Esophagus muscularis mucosa (tissue), 4 donors: ENCODE measurements at regions not wholly inside any gene's neighbourhood (a gene's known extent, or its start where the extent isn't known, plus 50 kb on each side); places are given as distances from the start of the nearest gene placed in this dataset.

Source experiments
- DNase-seq: peaks from one replicate; pipeline ENCODE4 v3.0.0-alpha.2; 2017; ENCODE audit errors: extremely low spot score
- H3K27ac ChIP-seq, 4 donors: fragments of 200-600 bp; sonication (generic); replicated peaks in 1 of 4; 1 replicate in 3 of 4; 2 replicates in 1 of 4; pipeline ENCODE4 v1.5.1; 2016 to 2019; ENCODE audit warnings: mild to moderate bottlenecking in 1 of 4
- H3K27me3 ChIP-seq, 4 donors: fragments of 200-600 bp; sonication (generic); one replicate each; pipeline versions ENCODE4 v1.5.1 to v1.6.0; 2016 to 2019
- H3K36me3 ChIP-seq, 4 donors: fragments of 200-600 bp; sonication (generic); one replicate each; pipeline ENCODE4 v1.5.1; 2016 to 2019
- H3K4me1 ChIP-seq, 4 donors: fragments of 200-600 bp; sonication (generic); one replicate each; pipeline ENCODE4 v1.5.1; 2016 to 2019
- H3K4me3 ChIP-seq, 4 donors: fragments of 200-600 bp; sonication (generic); 1 replicate in 2 of 4; 2 replicates in 2 of 4; pipeline ENCODE4 v1.5.1; 2016 to 2019; ENCODE audit warnings: mild to moderate bottlenecking in 4 of 4, moderate library complexity in 1 of 4
- H3K9me3 ChIP-seq, 4 donors: fragments of 200-600 bp; sonication (generic); 1 replicate in 3 of 4; 2 replicates in 1 of 4; pipeline ENCODE4 v1.5.1; 2016 to 2019
- EP300 ChIP-seq: sonication (generic); formaldehyde crosslinking; IDR thresholded peaks from one replicate; pipeline ENCODE4 v1.6.1; 2017; ENCODE audit warnings: antibody characterized with exemption
- POLR2A ChIP-seq: fragments of 450-650 bp; IDR thresholded peaks from one replicate; pipeline ENCODE4 v1.6.1; 2017; ENCODE audit warnings: antibody characterized with exemption, moderate library complexity, mild to moderate bottlenecking, low read depth
- POLR2AphosphoS5 ChIP-seq, 2 donors: sonication (generic); formaldehyde crosslinking; IDR thresholded peaks; one replicate each; pipeline ENCODE4 v1.6.1; 2017; ENCODE audit warnings: antibody characterized with exemption in 2 of 2
- WGBS: methylation state at CpG from one replicate; pipeline ENCODE4 v1.1.5; 2018; 5-methylcytosine and 5-hydroxymethylcytosine counted together
- intact Hi-C: fragments of 100-400 bp; cut with DNase I; formaldehyde crosslinking; loops from one replicate; pipeline ENCODE4 v1.15.1; 2023
- TF ChIP-seq, protein P1 (sequence below), 3 experiments: fragments of 200-600 bp in 2 of 3; fragments of 450-650 bp in 1 of 3; sonication (generic) in 2 of 3; IDR thresholded peaks; one replicate each; pipeline ENCODE4 v1.5.1; 2017 to 2019; ENCODE audit warnings: antibody characterized with exemption in 3 of 3, mild to moderate bottlenecking in 2 of 3, moderate library complexity in 1 of 3

DNA sequence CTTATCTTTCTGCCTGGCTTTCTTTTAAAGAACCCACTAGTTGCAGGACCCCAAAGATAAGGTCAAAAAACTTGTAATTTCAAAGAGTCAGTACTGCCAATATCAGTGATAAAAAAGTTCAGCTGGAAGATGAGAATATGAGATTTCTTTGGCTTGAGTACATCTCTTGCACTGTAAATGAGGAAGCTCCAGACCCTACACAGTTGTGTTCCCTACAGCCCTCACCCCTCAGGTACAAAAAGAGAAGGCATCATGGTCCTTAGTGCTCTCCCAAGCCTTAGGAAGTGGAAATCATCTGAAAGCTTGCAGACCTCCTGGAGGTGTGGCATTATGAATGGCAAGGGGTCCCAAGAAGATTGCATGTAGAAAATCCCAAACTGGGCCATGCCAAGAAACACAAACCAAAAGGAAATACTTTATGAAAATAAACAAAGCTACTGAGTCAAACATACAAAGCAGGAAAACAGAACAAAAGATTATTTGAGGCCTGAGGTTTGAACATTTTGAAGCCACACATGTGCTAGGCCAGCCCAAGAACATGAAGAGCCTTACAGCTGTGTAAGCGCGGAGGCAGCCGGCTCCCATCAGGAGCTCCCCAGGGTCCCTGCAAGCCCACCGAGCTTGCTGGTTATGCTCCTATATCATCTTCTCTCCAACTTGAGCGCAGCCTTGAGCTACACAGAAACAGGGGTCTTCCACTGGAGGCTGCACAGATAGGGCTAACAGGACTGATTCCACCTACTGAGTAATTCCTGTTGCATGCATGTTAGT lies 217.0 kb downstream of the OSR1 start:
- intact Hi-C loops, result no loop called here
- TF ChIP-seq POLR2A (no peak), POLR2AphosphoS5 (IDR thresholded peaks at IDR 0.05) (no peak), EP300 (no peak)
- TF ChIP-seq, protein P1, sequence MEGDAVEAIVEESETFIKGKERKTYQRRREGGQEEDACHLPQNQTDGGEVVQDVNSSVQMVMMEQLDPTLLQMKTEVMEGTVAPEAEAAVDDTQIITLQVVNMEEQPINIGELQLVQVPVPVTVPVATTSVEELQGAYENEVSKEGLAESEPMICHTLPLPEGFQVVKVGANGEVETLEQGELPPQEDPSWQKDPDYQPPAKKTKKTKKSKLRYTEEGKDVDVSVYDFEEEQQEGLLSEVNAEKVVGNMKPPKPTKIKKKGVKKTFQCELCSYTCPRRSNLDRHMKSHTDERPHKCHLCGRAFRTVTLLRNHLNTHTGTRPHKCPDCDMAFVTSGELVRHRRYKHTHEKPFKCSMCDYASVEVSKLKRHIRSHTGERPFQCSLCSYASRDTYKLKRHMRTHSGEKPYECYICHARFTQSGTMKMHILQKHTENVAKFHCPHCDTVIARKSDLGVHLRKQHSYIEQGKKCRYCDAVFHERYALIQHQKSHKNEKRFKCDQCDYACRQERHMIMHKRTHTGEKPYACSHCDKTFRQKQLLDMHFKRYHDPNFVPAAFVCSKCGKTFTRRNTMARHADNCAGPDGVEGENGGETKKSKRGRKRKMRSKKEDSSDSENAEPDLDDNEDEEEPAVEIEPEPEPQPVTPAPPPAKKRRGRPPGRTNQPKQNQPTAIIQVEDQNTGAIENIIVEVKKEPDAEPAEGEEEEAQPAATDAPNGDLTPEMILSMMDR (IDR thresholded peaks at IDR 0.05), result no peak
- WGBS, result 92% methylated on average over 5 of the region's 5 CpGs
- no peak overlapping the region for H3K27ac ChIP-seq
- DNase-seq, result no peak
- no peaks in the 10 kb centered on the region for H3K4me1 ChIP-seq
- no peaks in the 10 kb centered on the region for H3K27me3 ChIP-seq
- H3K4me3 ChIP-seq, result no peak overlapping the region
- no peaks in the 10 kb centered on the region for H3K9me3 ChIP-seq
- H3K36me3 ChIP-seq, result no peaks in the 10 kb centered on the region

DNA sequence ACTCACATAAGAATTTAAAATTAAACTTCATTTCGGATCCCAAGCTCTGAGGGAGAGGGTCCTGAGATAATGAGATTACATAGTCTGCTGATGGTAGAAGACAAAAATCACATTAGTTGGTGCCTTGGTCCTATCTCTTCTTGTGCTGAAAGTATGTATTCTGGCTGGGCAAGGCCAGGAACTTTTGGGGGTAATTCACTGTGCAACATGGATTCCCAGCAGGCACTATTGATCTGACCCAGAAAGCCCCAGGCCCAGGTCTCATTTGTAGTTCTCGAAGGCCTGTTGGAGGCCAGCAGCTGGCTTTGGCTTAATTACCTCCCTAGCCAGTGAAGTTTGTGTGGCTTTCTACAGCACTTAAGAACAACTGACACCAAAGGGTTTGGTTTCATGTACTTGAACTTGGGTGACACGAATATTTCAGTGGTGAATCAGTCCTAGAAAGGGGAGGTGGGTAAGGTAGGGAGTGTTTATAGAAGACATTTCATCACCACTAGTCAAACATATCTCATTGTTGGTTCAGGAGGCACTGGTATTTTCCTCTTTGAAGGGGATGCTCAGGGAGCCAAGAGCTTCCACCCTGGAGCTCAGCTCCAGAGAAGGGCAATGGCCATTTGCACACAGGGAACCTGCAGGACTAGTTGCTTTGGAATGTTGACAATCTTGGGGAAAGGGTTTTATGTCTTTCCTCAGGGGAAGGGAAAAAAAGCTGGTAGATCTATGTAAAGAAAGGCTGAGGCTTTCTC lies 217.8 kb downstream of the OSR1 start:
- Histone ChIP-seq H3K4me3 (no peak overlapping the region), H3K27me3 (no peaks in the 10 kb centered on the region), H3K4me1 (no peaks in the 10 kb centered on the region), H3K27ac (no peak overlapping the region), H3K9me3 (no peaks in the 10 kb centered on the region), H3K36me3 (no peaks in the 10 kb centered on the region)
- TF ChIP-seq POLR2AphosphoS5 (IDR thresholded peaks at IDR 0.05) (no peak), POLR2A (no peak), EP300 (no peak)
- TF ChIP-seq, protein P1 (IDR thresholded peaks at IDR 0.05), result no peak
- DNase-seq, result no peak
- intact Hi-C loops, result no loop called here
- WGBS, result 89% methylated on average over 3 of the region's 3 CpGs

DNA sequence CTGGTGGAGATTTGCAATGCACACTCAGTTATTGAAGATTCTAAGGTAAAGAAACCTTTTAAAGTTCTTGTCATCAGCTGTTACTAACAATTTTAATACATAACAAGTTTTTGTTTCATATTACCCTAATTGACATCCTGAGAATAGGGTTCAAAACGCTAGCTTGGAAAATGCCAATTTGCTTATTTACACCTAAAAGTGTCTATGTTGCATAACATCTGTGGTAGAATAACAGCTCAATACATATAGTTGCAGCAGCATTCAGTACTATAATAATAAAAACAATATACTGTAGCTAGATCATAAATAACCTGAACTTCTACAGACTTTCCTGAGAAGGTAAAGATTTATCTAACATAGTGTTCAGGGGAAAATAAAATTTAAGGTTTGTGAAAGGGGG lies 219.0 kb downstream of the OSR1 start:
- intact Hi-C loops, result no loop called here

DNA sequence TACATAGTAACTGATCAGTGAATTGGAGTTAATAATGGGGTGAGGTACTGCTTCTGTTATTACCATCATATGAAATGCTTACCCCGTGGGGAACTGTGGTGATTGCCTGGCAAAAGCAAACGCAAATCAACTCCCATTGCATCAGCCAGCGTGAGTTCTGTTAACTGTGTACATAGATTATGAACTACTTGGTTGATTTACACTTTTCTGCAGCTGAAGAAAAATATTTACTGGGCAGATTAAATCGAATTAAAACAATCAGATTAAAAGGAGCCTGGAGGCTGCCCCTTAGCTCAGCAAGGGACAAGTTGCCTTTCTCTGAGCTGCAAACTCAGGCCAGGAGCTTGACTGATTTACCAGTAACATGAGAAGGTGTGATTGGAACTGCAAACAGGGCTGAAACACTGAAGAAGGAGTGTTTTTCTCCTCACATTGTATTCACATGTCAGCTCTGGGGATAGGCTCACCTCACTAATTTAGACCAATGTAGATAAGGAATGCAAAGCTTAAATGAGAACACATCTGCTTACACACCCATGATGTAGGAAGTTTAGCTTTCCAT lies 220.1 kb downstream of the OSR1 start:
- H3K27me3 ChIP-seq, result no peaks in the 10 kb centered on the region
- H3K4me3 ChIP-seq, result no peak overlapping the region
- intact Hi-C loops, result no loop called here
- 55% methylated on average over 4 of the region's 4 CpGs for WGBS
- no peak overlapping the region for H3K27ac ChIP-seq
- TF ChIP-seq POLR2A, result no peak
- TF ChIP-seq, protein P1 (IDR thresholded peaks at IDR 0.05), result no peak
- no peak for TF ChIP-seq POLR2AphosphoS5 (IDR thresholded peaks at IDR 0.05)
- no peak for TF ChIP-seq EP300
- no peaks in the 10 kb centered on the region for H3K9me3 ChIP-seq
- H3K36me3 ChIP-seq, result no peaks in the 10 kb centered on the region
- H3K4me1 ChIP-seq, result no peaks in the 10 kb centered on the region
- no peak for DNase-seq

More for the DNA sequence above, 219.0 kb downstream of the OSR1 start:
- H3K27me3 ChIP-seq, result no peaks in the 10 kb centered on the region
- no peak for DNase-seq
- H3K9me3 ChIP-seq, result no peaks in the 10 kb centered on the region
- H3K4me3 ChIP-seq, result no peak overlapping the region
- no peak overlapping the region for H3K27ac ChIP-seq
- WGBS, result 94% methylated on average over 1 of the region's 1 CpG
- no peaks in the 10 kb centered on the region for H3K36me3 ChIP-seq
- H3K4me1 ChIP-seq, result no peaks in the 10 kb centered on the region
- TF ChIP-seq POLR2A (no peak), EP300 (no peak), POLR2AphosphoS5 (IDR thresholded peaks at IDR 0.05) (no peak)
- TF ChIP-seq, protein P1 (IDR thresholded peaks at IDR 0.05), result no peak
